SW480 (cell line): ENCODE measurements at regions not wholly inside any gene's neighbourhood (a gene's known extent, or its start where the extent isn't known, plus 50 kb on each side); places are given as distances from the start of the nearest gene placed in this dataset.
"Not testable (repeated sequence)": the region's sequence is repeated elsewhere in the genome, so short reads cannot be mapped to it uniquely, and the experiment has no call there.

Experiments used
- DNase-seq: peaks from one replicate; pipeline ENCODE4 v3.0.0-alpha.2; 2016; ENCODE audit warnings: low spot score

DNA sequence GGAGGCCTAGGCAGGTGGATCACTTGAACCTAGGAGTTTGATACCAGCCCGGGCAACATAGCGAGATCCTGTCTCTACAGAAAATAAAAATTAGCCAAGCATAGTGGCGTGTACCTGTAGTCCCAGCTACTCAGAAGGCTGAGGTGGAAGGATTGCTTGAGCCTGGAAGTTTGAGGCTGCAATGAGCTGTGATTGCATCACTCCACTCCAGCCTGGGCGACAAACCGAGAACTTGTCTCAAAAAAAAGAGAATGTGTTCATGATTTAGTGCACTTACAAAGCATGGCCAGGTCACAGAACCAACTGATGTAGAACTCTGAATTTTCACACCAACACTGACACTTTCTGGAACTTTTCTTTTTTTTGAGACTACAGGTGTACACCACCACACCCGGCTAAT, 182.7 kb downstream of the ZFP64 start:
- no peak for DNase-seq

GRCh38 chr20:52004715-52005114, 186.9 kb downstream of the ZFP64 start:
- no peak for DNase-seq

GRCh38 chr20:52004018-52004417, 187.6 kb downstream of the ZFP64 start:
- DNase-seq = no peak

DNA sequence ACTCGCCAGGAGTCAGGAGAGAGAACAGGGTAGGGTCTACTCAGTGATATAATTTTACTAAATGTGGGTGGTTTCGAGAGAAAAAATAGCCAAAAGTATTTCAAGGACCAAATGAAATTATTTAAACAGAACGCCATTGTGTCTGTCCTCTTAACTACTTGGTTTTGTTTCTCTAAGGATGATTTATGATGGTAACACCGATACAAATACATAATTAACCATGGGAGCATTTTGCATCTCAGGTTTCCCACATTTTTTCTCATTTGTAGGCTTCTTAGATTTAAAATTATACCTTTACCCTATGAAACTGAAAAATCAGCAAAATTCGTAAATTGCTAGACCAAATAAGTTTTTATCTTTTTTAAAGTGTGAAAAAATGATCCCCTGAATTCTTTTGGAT, 188.2 kb downstream of the ZFP64 start:
- DNase-seq = no peak

- peak; percentile 94 for DNase-seq
Measured at GRCh38 chr20:52001999-52002666, 189.4 kb downstream of the ZFP64 start.

GRCh38 chr20:51997281-51997936, 194.2 kb downstream of the ZFP64 start:
- not testable (repeated sequence) for DNase-seq

DNA sequence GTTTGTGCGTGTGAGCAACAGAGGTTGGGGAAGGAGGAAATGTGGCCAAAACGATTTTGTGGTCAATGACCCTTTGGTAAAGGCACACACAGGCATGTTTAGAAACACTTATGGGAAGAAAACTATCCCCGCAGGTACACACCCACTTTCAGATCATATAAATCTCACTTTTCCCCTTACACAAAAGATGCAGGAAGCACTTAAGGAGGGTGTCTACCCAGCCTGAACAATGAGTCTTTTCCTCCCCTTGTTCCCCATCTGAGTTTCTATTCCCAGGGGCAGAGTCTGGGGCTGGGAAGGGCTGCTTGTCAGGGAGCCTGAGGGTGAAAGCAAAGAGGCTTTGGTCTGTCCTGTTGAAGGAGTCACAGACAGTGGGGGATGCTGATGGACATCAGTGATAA, 193.2 kb upstream of the SALL4 start:
- DNase-seq = no peak

DNA sequence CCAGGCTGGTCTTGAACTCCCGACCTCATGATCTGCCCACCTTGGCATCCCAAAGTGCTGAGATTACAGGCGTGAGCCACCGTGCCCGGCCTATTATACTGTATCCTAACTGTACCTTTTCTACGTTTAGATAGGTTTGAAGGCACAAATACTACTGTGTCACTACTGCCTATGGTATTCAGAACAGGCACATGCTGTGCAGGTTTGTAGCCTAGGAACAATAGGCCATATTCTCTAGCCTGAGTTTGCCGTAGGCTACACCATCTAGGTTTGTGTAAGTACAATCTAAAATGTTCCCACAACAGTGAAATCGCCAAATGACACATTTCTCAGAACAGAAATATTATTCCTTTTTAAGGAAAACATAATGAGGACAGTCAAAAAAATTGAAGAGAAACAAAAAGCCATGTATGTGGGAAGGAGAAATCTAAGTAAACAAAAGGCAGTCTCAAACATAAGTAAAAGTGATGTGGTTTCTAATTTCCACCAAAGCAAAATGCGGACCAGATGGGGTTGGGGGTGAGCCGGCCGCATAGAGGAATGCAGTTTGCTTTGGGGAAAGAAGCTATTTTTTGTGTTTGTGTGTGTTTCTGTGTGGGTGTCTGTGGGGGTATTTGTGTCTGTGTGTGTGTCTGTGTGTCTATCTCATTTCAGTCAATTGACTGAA, 192.6 kb upstream of the SALL4 start:
- DNase-seq = no peak

- DNase-seq = no peak
Measured at GRCh38 chr20:51987812-51988211, 185.5 kb upstream of the SALL4 start.

- peak; percentile 92 for DNase-seq
Measured at GRCh38 chr20:51985013-51985415, 182.7 kb upstream of the SALL4 start.

DNA sequence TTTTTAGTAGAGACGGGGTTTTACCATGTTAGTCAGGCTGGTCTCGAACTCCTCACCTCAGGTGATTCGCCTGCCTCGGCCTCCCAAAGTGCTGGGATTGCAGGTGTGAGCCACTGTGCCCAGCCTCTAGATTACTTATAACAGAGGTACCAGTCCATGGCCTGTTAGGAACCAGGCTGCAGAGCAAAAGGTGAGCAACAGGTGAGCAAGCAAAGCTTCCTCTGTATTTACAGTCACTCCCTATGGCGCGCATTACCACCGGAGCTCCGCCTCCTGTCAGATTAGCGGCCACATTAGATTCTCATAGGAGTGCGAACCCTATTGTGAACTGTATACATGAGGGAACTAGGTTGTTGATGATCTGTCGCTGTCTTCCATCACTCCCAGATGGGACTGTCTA, 178.0 kb upstream of the SALL4 start:
- DNase-seq = no peak

- DNase-seq = no peak
Measured at GRCh38 chr20:51979226-51979625, 176.9 kb upstream of the SALL4 start.

- DNase-seq = no peak
Measured at GRCh38 chr20:51978070-51978501, 175.8 kb upstream of the SALL4 start.

- peak; percentile 48 for DNase-seq
Measured at GRCh38 chr20:51972056-51972455, 169.7 kb upstream of the SALL4 start.

DNA sequence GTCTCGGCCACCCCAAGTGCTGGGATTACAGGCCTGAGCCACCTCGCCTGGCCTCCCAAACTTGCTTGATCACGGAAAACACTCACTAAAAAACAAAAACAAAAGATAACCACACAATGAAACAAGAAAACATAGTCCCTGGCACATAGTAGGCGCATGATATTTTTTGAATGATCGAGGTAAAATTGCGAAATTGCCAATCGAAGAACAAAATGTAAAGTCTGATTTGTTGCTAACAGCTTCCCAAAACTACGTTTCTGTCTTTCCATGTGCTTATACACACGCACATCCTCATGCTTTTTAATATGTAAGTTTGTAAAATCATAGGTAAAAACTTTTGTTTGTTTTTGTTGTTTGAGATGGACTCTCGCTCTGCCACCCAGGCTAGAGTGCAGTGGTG, 168.5 kb upstream of the SALL4 start:
- no peak for DNase-seq

GRCh38 chr20:51969191-51969590, 166.9 kb upstream of the SALL4 start:
- DNase-seq = no peak

GRCh38 chr20:51968151-51968550, 165.8 kb upstream of the SALL4 start:
- DNase-seq = no peak

GRCh38 chr20:51966296-51966971, 164.1 kb upstream of the SALL4 start:
- peak; percentile 89 for DNase-seq

DNA sequence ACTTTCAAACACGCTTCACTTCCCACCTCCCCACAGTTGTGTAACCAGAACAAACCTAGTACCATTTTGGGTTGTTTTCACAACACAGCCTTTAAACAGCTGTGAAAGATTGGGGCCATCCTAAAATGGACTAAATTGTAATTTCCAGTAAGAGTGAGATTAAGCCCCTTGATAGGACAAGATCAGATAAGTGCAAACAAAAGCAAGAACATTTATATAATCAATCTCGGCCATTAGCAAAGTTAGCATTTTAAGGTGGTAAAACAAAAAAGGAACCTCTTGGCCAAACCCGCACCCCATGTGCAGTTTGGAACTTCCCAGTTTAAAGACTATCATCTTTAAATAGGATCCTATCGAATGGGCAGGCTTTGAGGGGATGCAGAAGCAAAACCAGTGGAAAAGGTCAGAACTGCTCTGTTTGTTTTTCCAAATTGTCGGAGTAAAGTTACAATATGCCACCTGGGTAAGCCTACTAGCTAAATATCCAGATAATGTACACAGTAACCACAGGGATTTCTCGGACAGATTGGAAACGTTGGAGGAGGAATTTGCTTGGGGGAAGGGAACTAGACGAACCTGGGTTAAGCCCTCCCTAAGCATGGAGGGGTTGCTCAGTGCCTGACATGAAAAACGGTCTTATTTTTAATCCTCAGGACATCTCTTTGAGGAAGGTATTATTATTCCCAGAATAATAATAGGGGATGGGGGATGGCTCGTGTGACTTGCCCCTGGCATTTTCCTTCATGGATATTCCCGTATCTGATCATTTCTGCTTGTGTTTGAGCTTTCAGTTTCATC, 159.8 kb upstream of the SALL4 start:
- no peak for DNase-seq

GRCh38 chr20:51960047-51960675, 157.8 kb upstream of the SALL4 start:
- DNase-seq = no peak

DNA sequence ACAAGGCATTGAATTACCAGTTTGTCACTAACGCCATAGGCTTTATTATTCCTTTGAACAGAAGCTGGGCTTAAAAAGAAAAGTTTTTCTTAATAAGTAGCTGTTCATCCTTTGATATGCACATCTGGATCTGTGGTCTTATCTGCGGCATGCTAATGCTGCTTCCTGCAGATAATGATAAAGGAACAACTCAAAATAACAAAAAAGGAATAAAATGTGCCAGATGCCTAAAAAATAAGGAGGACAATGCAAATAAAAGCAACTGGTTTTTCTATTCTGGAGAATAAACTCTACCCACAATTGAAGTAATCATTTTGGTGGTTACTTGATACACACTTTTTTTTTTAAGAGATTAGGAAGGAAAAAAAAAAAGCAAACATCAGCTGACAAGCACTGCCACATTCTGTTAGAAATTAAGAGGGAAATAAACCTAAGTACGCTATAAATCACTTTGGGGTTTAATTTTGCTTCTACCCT, 156.8 kb upstream of the SALL4 start:
- no peak for DNase-seq
